IPS DF 4.7 (cell line): ENCODE measurements at regions not wholly inside any gene's neighbourhood (a gene's known extent, or its start where the extent isn't known, plus 50 kb on each side); places are given as distances from the start of the nearest gene placed in this dataset.

Experiments
- DNase-seq: peaks from one replicate; pipeline ENCODE4 v3.0.0-alpha.2; 2013; ENCODE audit warnings: low spot score; ENCODE audit errors: extremely low read depth

DNA sequence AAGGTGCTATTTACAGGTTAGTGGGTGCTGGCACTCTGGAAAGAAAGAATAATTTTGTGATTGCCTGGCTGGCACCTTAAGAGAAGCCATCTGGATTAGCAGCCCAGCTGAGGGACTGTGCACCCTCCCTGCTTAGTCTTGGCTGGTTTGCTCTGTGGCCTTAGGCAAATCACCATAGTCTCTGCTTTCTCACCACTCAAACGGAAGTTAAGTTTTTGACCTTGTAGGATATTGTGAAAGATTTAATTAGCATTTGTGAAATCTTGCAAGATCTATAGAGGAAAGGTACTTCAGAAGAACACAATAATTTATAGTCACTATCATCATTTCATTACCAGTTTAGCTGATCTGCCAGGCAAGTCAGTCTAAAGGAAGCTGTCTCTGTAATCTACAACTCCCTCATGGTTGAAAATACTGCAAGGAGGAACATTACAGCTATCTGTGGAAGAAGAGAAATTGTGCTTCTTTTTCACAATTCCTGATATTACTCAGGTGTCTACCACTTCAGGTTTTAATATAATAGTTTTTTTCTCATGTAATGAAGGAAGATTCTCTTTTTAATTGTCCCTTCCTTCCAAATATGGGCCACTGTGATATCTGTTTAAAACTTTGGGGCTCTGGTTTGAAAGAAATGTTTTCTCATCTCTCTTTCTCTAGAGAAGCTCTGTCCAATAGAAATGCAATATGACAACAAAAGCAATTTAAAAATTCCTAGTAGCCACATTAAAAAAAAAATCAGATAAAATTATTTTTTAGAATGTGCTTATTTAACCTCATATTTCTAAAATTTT is 219.6 kb downstream of the PTEN start:
- DNase-seq, result no peak

- DNase-seq, result no peak
These were observed 220.2 kb downstream of the PTEN start for GRCh38 chr10:88083597-88083989.

- DNase-seq, result no peak
These were observed 222.9 kb downstream of the PTEN start for GRCh38 chr10:88086187-88086960.

GRCh38 chr10:88088441-88089340 is 225.3 kb downstream of the PTEN start:
- DNase-seq, result no peak

- no peak for DNase-seq
These were observed 226.1 kb downstream of the PTEN start for GRCh38 chr10:88089498-88089897.

GRCh38 chr10:88090568-88091214 is 227.3 kb downstream of the PTEN start:
- DNase-seq, result no peak

GRCh38 chr10:88091490-88092061 is 228.2 kb downstream of the PTEN start:
- DNase-seq, result no peak

DNA sequence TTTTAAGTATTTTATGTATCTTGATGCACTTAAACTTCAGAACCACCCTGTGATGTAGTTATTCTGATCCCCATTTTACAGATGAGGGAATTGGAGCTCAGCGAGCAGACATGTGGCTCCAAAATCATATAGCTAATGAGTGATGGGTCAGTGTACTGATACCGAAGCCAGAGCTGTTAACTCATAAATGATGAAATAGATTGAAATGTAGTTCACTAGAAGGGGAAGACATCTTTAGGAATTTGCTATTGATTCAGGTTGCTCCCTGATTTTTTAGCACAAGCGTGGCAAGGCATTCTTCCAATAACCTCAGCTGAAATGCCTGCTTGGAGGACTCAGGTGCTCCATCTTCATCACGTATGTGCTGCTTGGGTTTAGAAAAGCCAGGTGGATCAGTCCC is 228.8 kb downstream of the PTEN start:
- no peak for DNase-seq

GRCh38 chr10:88092973-88093372 is 229.5 kb downstream of the PTEN start:
- no peak for DNase-seq

GRCh38 chr10:88094795-88095194 is 231.4 kb downstream of the PTEN start:
- DNase-seq, result no peak

- DNase-seq, result no peak
These were observed 231.8 kb downstream of the PTEN start for GRCh38 chr10:88095223-88095721.

GRCh38 chr10:88095778-88096431 is 232.5 kb downstream of the PTEN start:
- DNase-seq, result no peak

DNA sequence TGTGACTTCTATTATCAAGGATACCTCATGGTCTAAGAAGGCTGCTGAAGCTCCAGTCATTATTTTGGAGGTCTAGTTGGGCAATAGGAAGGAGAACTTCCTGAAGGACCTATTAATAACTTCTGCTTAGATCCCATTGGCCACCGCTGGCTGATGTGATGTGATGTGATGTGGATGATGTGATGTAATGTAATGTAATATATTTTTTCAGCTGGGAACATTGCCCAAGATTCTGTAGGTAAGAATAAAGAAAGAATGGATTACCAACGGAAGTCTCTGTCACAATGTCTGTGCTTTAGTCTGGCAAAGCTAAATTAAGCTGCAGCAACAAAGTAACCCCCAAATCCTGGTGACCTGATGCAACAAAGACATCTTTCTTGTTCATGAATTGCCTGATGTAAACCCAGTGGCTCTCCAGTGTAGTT is 233.7 kb downstream of the PTEN start:
- no peak for DNase-seq

DNA sequence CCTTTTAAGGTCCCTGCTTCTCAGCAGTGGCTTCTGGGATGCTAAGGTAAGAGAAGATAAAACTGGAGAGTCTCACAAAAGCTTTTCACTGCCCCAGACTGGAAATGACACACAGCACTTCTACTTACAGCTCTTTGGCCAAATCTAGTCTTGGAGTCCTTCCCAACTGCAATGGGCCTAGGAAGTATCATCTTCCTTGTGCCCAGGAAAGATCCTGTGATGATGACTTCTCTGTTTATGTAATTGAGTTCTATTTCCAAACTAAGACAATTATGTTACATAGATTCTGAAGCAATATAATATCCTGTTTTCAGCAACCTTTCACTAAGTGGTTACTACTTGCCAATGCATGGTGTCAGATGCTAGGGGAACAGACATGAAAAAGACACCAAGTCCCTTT is 234.1 kb downstream of the PTEN start:
- no peak for DNase-seq

GRCh38 chr10:88100281-88100680 is 236.9 kb downstream of the PTEN start:
- DNase-seq, result no peak

GRCh38 chr10:88101666-88102065 is 238.2 kb downstream of the PTEN start:
- no peak for DNase-seq

- no peak for DNase-seq
These were observed 240.2 kb downstream of the PTEN start for GRCh38 chr10:88103576-88103975.

DNA sequence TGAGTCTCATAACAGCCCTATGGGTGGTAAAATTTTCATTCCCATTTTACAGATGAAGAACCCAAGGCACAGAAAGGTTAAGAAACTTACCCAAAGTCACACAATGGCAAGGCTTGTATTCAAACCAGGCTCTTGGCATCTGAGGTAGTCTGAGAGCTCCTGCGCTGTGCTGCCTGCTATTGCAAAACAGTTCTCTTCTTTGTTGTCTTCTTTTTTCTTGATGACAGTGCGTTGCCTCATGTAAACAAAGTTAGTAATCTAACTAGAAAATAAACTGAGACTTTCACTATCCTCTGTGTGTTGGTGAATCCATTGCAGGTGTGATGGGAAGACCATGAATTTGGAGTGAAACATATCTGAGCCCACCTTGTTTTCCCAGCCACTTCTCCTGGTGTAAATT is 240.8 kb downstream of the PTEN start:
- no peak for DNase-seq

GRCh38 chr10:88106366-88106765 is 242.9 kb downstream of the PTEN start:
- DNase-seq, result no peak
